Type B pancreatic cell (in vitro differentiated cells): ENCODE measurements at regions not wholly inside any gene's neighbourhood (a gene's known extent, or its start where the extent isn't known, plus 50 kb on each side); places are given as distances from the start of the nearest gene placed in this dataset.

Experiments used
- DNase-seq: peaks from one replicate; pipeline ENCODE4 v3.0.0; 2021; ENCODE audit warnings: mixed read lengths; ENCODE audit not compliant: unreplicated experiment; ENCODE audit errors: extremely low spot score
- H3K27ac Mint-ChIP-seq: 2 replicates; pipeline ENCODE4 v1.8.0; 2021; ENCODE audit warnings: mild to moderate bottlenecking, mixed read lengths
- H3K27me3 Mint-ChIP-seq: 2 replicates; pipeline ENCODE4 v1.8.0; 2021; ENCODE audit warnings: mixed read lengths
- H3K36me3 Mint-ChIP-seq: 2 replicates; pipeline ENCODE4 v1.8.0; 2021; ENCODE audit warnings: mixed read lengths
- H3K4me1 Mint-ChIP-seq: one replicate; pipeline ENCODE4 v1.8.0; 2021; ENCODE audit warnings: mixed read lengths; ENCODE audit not compliant: unreplicated experiment
- H3K4me3 Mint-ChIP-seq: 2 replicates; pipeline ENCODE4 v1.8.0; 2021; ENCODE audit warnings: mild to moderate bottlenecking, mixed read lengths
- H3K9me3 Mint-ChIP-seq: 2 replicates; pipeline ENCODE4 v1.8.0; 2021; ENCODE audit warnings: mixed read lengths
- CTCF ChIP-seq: fragments of 200-600 bp; sonication (generic); conservative IDR thresholded peaks from 2 replicates; pipeline ENCODE4 v1.5.0; 2021; ENCODE audit warnings: antibody characterized with exemption, mild to moderate bottlenecking

GRCh38 chr2:62382122-62382521, 123.9 kb downstream of the TMEM17 start:
- Mint-ChIP-seq H3K27ac (peak overlapping the region; percentile 78), H3K27me3 (no peaks in the 10 kb centered on the region), H3K36me3 (peaks cover 4% of the 10 kb centered on the region), H3K9me3 (peaks cover 20% of the 10 kb centered on the region), H3K4me1 (peaks cover 16% of the 10 kb centered on the region), H3K4me3 (peak overlapping the region; percentile 42)
- no peak for TF ChIP-seq CTCF
- no peak for DNase-seq

DNA sequence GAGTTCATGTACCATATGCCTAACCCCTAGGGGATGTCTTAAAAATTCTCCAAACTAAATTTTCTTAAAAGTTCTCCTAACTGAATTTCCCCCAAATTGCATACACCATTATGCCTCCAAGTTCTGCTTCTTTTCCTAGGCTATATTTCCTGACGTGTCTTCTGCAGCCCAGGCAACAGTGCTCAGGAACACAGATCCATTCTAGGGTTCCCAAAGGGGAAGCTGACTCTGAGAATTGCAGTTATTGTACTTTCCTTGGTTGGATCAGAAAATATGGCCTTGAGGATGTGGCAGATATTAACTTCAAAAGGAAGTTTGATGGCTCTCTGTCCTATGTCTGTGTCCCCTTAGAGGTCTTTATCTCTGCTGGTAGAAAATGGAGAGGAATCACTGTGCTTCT, 124.3 kb downstream of the TMEM17 start:
- Mint-ChIP-seq H3K4me1 (peaks cover 16% of the 10 kb centered on the region), H3K27ac (peak overlapping the region; percentile 78), H3K4me3 (peak overlapping the region; percentile 42), H3K9me3 (peaks cover 16% of the 10 kb centered on the region), H3K27me3 (no peaks in the 10 kb centered on the region), H3K36me3 (peaks cover 4% of the 10 kb centered on the region)
- DNase-seq, result no peak
- TF ChIP-seq CTCF, result no peak

- TF ChIP-seq CTCF, result no peak
- Mint-ChIP-seq H3K4me3 (no peak overlapping the region), H3K27me3 (no peaks in the 10 kb centered on the region), H3K27ac (no peak overlapping the region), H3K36me3 (no peaks in the 10 kb centered on the region), H3K4me1 (peaks cover 22% of the 10 kb centered on the region), H3K9me3 (peaks cover 9% of the 10 kb centered on the region)
- no peak for DNase-seq
Observed at GRCh38 chr2:62379566-62379965, 126.4 kb downstream of the TMEM17 start.

- Mint-ChIP-seq H3K36me3 (peaks cover 4% of the 10 kb centered on the region), H3K27me3 (no peaks in the 10 kb centered on the region), H3K4me3 (no peak overlapping the region), H3K9me3 (peaks cover 3% of the 10 kb centered on the region), H3K27ac (no peak overlapping the region), H3K4me1 (peaks cover 10% of the 10 kb centered on the region)
- TF ChIP-seq CTCF, result no peak
- DNase-seq, result no peak
Observed at GRCh38 chr2:62375113-62375420, 130.9 kb downstream of the TMEM17 start.

DNA sequence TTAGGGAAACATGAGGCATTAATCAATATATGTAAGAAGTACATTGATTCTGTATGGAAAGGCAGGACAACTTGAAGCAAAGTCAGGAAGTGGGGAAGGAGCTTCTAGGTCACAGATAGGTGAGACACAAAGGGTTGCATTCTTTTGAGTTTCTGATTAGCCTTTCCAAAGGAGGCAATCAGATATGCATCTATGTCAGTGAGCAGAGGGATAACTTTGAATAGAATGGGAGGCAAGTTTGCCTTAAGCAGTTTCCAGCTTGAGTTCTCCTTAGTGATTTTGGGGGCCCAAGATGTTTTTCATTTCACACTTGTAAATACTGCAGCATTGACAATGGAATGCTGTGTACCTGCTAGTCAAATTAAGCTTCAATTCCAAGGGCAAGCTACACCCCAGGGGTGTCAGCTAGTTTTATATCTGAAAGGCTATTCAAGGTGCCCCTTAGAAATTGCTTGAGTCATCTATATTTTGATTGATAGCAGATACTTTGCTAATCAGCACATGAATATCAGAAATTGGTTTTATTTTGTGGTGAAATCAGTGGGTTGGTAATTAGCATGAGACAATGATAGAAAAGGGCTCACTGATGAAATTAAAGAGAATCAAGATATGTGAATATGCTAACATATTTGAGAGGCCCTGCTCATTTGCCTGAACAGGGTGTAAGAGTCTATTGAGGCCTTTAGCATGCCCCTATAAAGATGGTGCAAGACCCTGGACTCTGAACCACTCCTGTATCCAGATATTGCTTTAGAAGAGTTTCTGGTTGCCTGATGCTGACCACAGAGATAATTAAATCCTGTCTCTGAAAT, 131.5 kb downstream of the TMEM17 start:
- no peak for TF ChIP-seq CTCF
- Mint-ChIP-seq H3K27me3 (no peaks in the 10 kb centered on the region), H3K4me3 (no peak overlapping the region), H3K36me3 (peaks cover 4% of the 10 kb centered on the region), H3K27ac (no peak overlapping the region), H3K9me3 (peaks cover 3% of the 10 kb centered on the region), H3K4me1 (peaks cover 15% of the 10 kb centered on the region)
- DNase-seq, result no peak
